H1 (cell line): ENCODE measurements at regions not wholly inside any gene's neighbourhood (a gene's known extent, or its start where the extent isn't known, plus 50 kb on each side); places are given as distances from the start of the nearest gene placed in this dataset.

Experiments
- CTCF ChIA-PET: fragments of 300-600 bp; sonication (Branson Sonifier 250); formaldehyde crosslinking; loops from one replicate; lab custom pipeline; 2021; ENCODE audit not compliant: partially characterized antibody; lab: Charles Lee
- POLR2A ChIA-PET: fragments of 300-600 bp; sonication (Branson Sonifier 250); formaldehyde crosslinking; loops from one replicate; lab custom pipeline; 2021; ENCODE audit warnings: inconsistent platforms; ENCODE audit not compliant: partially characterized antibody; lab: Charles Lee
- DNase-seq, 2 experiments: peaks; one replicate each; pipeline versions ENCODE4 v3.0.0 to v3.0.0-alpha.2; 2010 to 2022; ENCODE audit warnings: low spot score in 2 of 2, low read depth in 1 of 2, mixed read lengths in 1 of 2
- FAIRE-seq: peaks from 2 replicates; lab custom pipeline; 2011; peaks lifted over from hg19 to GRCh38; lab: Jason Lieb, UNC
- H2AFZ ChIP-seq: 2 replicates; pipeline ENCODE4 v1.8.1; 2012; ENCODE audit warnings: low read length, inconsistent platforms
- H2AK5ac ChIP-seq: 2 replicates; pipeline ENCODE4 v1.6.1; 2013; ENCODE audit warnings: low read depth, low read length
- H2BK120ac ChIP-seq: replicated peaks from 2 replicates; pipeline ENCODE3; 2013; ENCODE audit warnings: low read depth, low read length, inconsistent platforms
- H2BK12ac ChIP-seq: 2 replicates; pipeline ENCODE4 v1.6.1; 2013; ENCODE audit warnings: low read depth, low read length
- H2BK15ac ChIP-seq: 2 replicates; pipeline ENCODE4 v1.6.1; 2013; ENCODE audit warnings: low read length
- H2BK20ac ChIP-seq: 2 replicates; pipeline ENCODE4 v1.6.1; 2013; ENCODE audit warnings: low read length
- H2BK5ac ChIP-seq: 2 replicates; pipeline ENCODE4 v1.6.1; 2013; ENCODE audit warnings: low read depth, low read length
- H3K14ac ChIP-seq: 2 replicates; pipeline ENCODE4 v1.6.1; 2013; ENCODE audit warnings: inconsistent platforms; ENCODE audit not compliant: insufficient read length
- H3K18ac ChIP-seq: 2 replicates; pipeline ENCODE4 v1.6.1; 2013; ENCODE audit warnings: low read length; ENCODE audit errors: extremely low read depth
- H3K23ac ChIP-seq: 2 replicates; pipeline ENCODE4 v1.6.1; 2013; ENCODE audit warnings: inconsistent platforms; ENCODE audit not compliant: insufficient read length
- H3K23me2 ChIP-seq: 2 replicates; pipeline ENCODE4 v1.6.1; 2013; ENCODE audit warnings: low read depth, low read length
- H3K27ac ChIP-seq: 2 replicates; pipeline ENCODE4 v1.6.1; 2011; ENCODE audit warnings: low read depth, low read length, inconsistent platforms
- H3K27me3 ChIP-seq, 4 experiments: replicated peaks in 1 of 4; 1 replicate in 1 of 4; 2 replicates in 3 of 4; pipeline versions ENCODE4 v1.6.1 to v1.8.1; 2011 to 2013; ENCODE audit warnings: low read length in 3 of 4, mild to moderate bottlenecking in 3 of 4, inconsistent platforms in 2 of 4, mixed read lengths in 2 of 4, moderate library complexity in 1 of 4; ENCODE audit not compliant: control insufficient read depth in 3 of 4, insufficient read depth in 3 of 4; ENCODE audit errors: extremely low read depth in 1 of 4
- H3K36me3 ChIP-seq, 4 experiments: 2 replicates each; pipeline versions ENCODE4 v1.6.1 to v1.8.1; 2011 to 2013; ENCODE audit warnings: mild to moderate bottlenecking in 4 of 4, low read length in 3 of 4, moderate library complexity in 2 of 4, control low read depth in 1 of 4, inconsistent platforms in 1 of 4; ENCODE audit not compliant: insufficient read depth in 4 of 4, control insufficient read depth in 2 of 4
- H3K4ac ChIP-seq: replicated peaks from 2 replicates; pipeline ENCODE3; 2013; ENCODE audit warnings: low read length, low read depth, mixed read lengths, inconsistent platforms; ENCODE audit not compliant: insufficient read length
- H3K4me1 ChIP-seq, 4 experiments: replicated peaks in 1 of 4; 1 replicate in 1 of 4; 2 replicates in 3 of 4; pipeline versions ENCODE4 v1.6.1 to v1.8.1; 2011 to 2013; ENCODE audit warnings: low read length in 3 of 4, inconsistent platforms in 2 of 4, mixed read lengths in 1 of 4; ENCODE audit not compliant: insufficient read depth in 4 of 4, control insufficient read depth in 3 of 4
- H3K4me2 ChIP-seq, 2 experiments: 2 replicates each; pipeline versions ENCODE4 v1.6.1 to v1.8.1; 2011 to 2013; ENCODE audit warnings: low read depth in 2 of 2, low read length in 2 of 2, control low read depth in 1 of 2, inconsistent platforms in 1 of 2, mild to moderate bottlenecking in 1 of 2; ENCODE audit not compliant: insufficient read depth in 1 of 2
- H3K4me3 ChIP-seq, 4 experiments: fragments of 200-600, 300-600 bp in 1 of 4; sonication (generic), shearing (Covaris generic), sonication (Bioruptor Twin) in 1 of 4; 2 replicates each; pipeline versions ENCODE4 v1.5.1 to v1.8.1; 2011 to 2016; ENCODE audit warnings: low read length in 4 of 4, low read depth in 3 of 4, control low read depth in 2 of 4, inconsistent platforms in 2 of 4, mild to moderate bottlenecking in 2 of 4, mixed read lengths in 1 of 4, moderate library complexity in 1 of 4; ENCODE audit not compliant: insufficient read depth in 2 of 4; ENCODE audit errors: extremely low read depth in 1 of 4
- H3K56ac ChIP-seq: replicated peaks from 2 replicates; pipeline ENCODE3; 2013; ENCODE audit warnings: low read depth, mild to moderate bottlenecking, mixed read lengths, low read length, inconsistent platforms; ENCODE audit not compliant: insufficient read length
- H3K79me1 ChIP-seq: 2 replicates; pipeline ENCODE4 v1.6.1; 2013; ENCODE audit warnings: low read depth, low read length, control low read depth
- H3K79me2 ChIP-seq, 2 experiments: 2 replicates each; pipeline versions ENCODE4 v1.6.1 to v1.8.1; 2012 to 2013; ENCODE audit warnings: low read length in 2 of 2, mild to moderate bottlenecking in 2 of 2, inconsistent platforms in 1 of 2; ENCODE audit not compliant: insufficient read depth in 2 of 2, control insufficient read depth in 1 of 2
- H3K9ac ChIP-seq, 4 experiments: replicated peaks in 1 of 4; 1 replicate in 1 of 4; 2 replicates in 3 of 4; pipeline versions ENCODE4 v1.6.1 to v1.8.1; 2011 to 2013; ENCODE audit warnings: low read depth in 3 of 4, low read length in 3 of 4, control low read depth in 2 of 4, mild to moderate bottlenecking in 2 of 4, moderate library complexity in 2 of 4, inconsistent platforms in 1 of 4; ENCODE audit errors: extremely low read depth in 1 of 4
- H3K9me3 ChIP-seq, 2 experiments: 2 replicates each; pipeline versions ENCODE4 v1.6.1 to v1.8.1; 2012 to 2013; ENCODE audit warnings: mild to moderate bottlenecking in 2 of 2, moderate library complexity in 2 of 2, control low read depth in 1 of 2, inconsistent platforms in 1 of 2, low read depth in 1 of 2, low read length in 1 of 2, mixed read lengths in 1 of 2; ENCODE audit not compliant: insufficient read depth in 2 of 2
- H4K20me1 ChIP-seq, 2 experiments: replicated peaks in 1 of 2; 2 replicates each; pipeline versions ENCODE3 to v1.8.1; 2011 to 2013; ENCODE audit warnings: inconsistent platforms in 2 of 2, low read length in 2 of 2, mild to moderate bottlenecking in 1 of 2; ENCODE audit not compliant: insufficient read depth in 2 of 2, control insufficient read depth in 1 of 2
- H4K5ac ChIP-seq: 2 replicates; pipeline ENCODE4 v1.6.1; 2013; ENCODE audit warnings: low read length, low read depth, mixed read lengths, inconsistent platforms; ENCODE audit not compliant: insufficient read length
- H4K8ac ChIP-seq: 2 replicates; pipeline ENCODE4 v1.8.0; 2013; ENCODE audit warnings: mild to moderate bottlenecking, moderate library complexity, low read length, inconsistent platforms; ENCODE audit not compliant: insufficient read depth; ENCODE audit errors: extremely low read depth
- H4K91ac ChIP-seq: replicated peaks from 2 replicates; pipeline ENCODE3; 2013; ENCODE audit warnings: low read length, mixed read lengths, inconsistent platforms; ENCODE audit not compliant: insufficient read length
- RAD21 ChIP-seq, 2 experiments: IDR thresholded peaks in 1 of 2; conservative IDR thresholded peaks in 1 of 2; 2 replicates each; pipeline ENCODE4 v1.6.1; 2011; ENCODE audit warnings: low read depth in 2 of 2, low read length in 2 of 2, improper control_type of control experiment in 1 of 2, inconsistent platforms in 1 of 2, mild to moderate bottlenecking in 1 of 2, moderate library complexity in 1 of 2
- RFX5 ChIP-seq: IDR thresholded peaks from 2 replicates; pipeline ENCODE4 v1.6.1; 2011; ENCODE audit warnings: low read depth, low read length, improper control_type of control experiment, borderline replicate concordance
- WGBS, 2 experiments: shearing (Covaris generic) in 1 of 2; methylation state at CpG; one replicate each; pipeline versions ENCODE4 v1.1.6 to v1.1.7; 2013 to 2015; ENCODE audit warnings: low lambda C conversion rate in 2 of 2, mixed read lengths in 2 of 2, inconsistent platforms in 1 of 2, low coverage in 1 of 2, missing lambda C conversion rate in 1 of 2; ENCODE audit not compliant: insufficient replicate concordance in 2 of 2, insufficient coverage in 1 of 2, insufficient read length in 1 of 2; ENCODE audit errors: extremely low coverage in 1 of 2, missing lambda C conversion rate in 1 of 2; 5-methylcytosine and 5-hydroxymethylcytosine counted together

DNA sequence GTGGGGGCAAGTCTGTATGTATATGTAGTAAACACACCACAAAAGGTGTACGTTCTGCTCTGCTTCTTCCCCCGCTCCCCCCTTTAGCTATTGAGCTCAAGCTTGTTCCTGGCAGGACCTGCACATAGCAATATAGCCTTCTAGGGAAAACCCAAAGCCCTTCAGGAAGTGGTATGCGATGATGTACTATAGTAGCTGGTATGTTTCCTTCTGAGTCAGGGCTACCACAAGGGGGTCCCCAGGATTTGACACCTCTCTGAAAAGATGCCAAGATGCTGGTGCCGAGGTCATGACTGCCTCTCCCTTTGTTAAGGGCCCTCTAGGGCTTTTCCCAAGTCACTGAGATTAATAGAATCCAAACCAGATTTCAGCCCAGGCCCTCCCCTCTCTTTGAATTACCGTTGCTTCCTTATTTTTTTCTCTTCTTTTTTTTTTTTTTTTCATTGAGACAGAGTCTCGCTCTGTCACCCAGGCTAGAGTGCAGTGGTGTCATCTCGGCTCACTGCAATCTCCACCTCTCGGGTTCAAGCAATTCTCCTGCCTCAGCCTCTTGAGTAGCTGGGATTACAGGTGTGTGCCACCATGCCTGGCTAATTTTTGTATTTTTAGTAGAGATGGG, 268.4 kb downstream of the ETS1 start:
- H3K23me2 ChIP-seq: no peaks in the 10 kb centered on the region
- H2BK5ac ChIP-seq: no peak overlapping the region
- WGBS, 2 experiments: 82% methylated on average over 6 of the region's 8 CpGs; no CpG with 5 or more reads in 1 of the 2 experiments
- no peak overlapping the region for H3K14ac ChIP-seq
- H3K4me2 ChIP-seq: no peak overlapping the region
- no peak overlapping the region for H3K23ac ChIP-seq
- no peak overlapping the region for H3K9ac ChIP-seq
- no peak overlapping the region for H2BK12ac ChIP-seq
- no peak overlapping the region for H3K4ac ChIP-seq
- ChIA-PET CTCF (no interaction called here), POLR2A (no interaction called here)
- no peak overlapping the region for H3K56ac ChIP-seq
- no peaks in the 10 kb centered on the region for H3K4me1 ChIP-seq
- H4K5ac ChIP-seq: no peak overlapping the region
- H4K20me1 ChIP-seq: no peaks in the 10 kb centered on the region
- DNase-seq (no peak), FAIRE-seq (no peak)
- no peak overlapping the region for H3K4me3 ChIP-seq
- TF ChIP-seq RFX5: no peak
- peak in 1 of 2 experiments; percentile 8; a peak in 1 of 4 replicates for TF ChIP-seq RAD21 (IDR thresholded peaks at IDR 0.05 in 1 of 2, conservative IDR thresholded peaks at IDR 0.05 in 1 of 2; ENCODE audit: low read depth in 2 of 2, low read length in 2 of 2)
- no peak overlapping the region for H3K18ac ChIP-seq
- H3K27ac ChIP-seq: no peak overlapping the region
- no peak overlapping the region for H2AFZ ChIP-seq
- no peaks in the 10 kb centered on the region for H3K79me2 ChIP-seq
- H3K27me3 ChIP-seq: no peaks in the 10 kb centered on the region
- no peak overlapping the region for H2BK20ac ChIP-seq
- H2AK5ac ChIP-seq: no peak overlapping the region
- no peak overlapping the region for H4K91ac ChIP-seq
- no peak overlapping the region for H2BK120ac ChIP-seq
- no peak overlapping the region for H2BK15ac ChIP-seq
- no peaks in the 10 kb centered on the region for H3K79me1 ChIP-seq
- peaks cover 7 to 9% of the 10 kb centered on the region in 2 experiments for H3K9me3 ChIP-seq
- H4K8ac ChIP-seq: no peak overlapping the region
- H3K36me3 ChIP-seq: no peaks in the 10 kb centered on the region
